ENCODE measurements at regions not wholly inside any gene's neighbourhood (a gene's known extent, or its start where the extent isn't known, plus 50 kb on each side); places are given as distances from the start of the nearest gene placed in this dataset.

DNA sequence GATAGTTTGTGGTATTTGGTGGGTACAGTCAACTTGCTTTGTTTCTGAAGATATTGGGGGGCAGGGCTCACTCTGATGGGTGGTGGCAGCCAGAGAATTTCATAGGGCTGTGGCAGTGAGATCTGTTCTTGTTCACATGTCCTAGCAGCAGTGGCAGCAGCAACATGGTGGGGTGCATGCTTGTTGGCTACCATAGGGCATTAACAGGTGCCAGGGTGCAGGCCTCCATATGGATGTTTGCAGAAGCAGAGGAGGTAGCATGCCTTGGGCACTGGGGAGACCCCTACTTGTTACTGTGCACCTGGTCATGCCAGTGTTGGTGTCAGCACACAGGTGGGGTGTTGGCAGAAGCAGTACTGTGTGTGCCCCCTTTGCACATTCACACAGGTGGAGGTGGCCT lies 96.3 kb upstream of the ZC4H2 start:
- Histone ChIP-seq H4K8ac (ENCODE audit: extremely low read depth, insufficient read depth, low read length) (no peak overlapping the region), H3K36me3 (ENCODE audit: control insufficient read depth in 2 of 4, insufficient read depth in 4 of 4, low read length in 3 of 4) (no peaks in the 10 kb centered on the region; a peak in 1 of 8 replicates), H3K23ac (ENCODE audit: insufficient read length) (no peak overlapping the region), H2BK15ac (ENCODE audit: low read length) (no peak overlapping the region), H3K14ac (ENCODE audit: insufficient read length) (no peak overlapping the region), H4K91ac (replicated peaks; ENCODE audit: insufficient read length, low read length) (no peak overlapping the region), H3K9ac (replicated peaks in 1 of 4; ENCODE audit: extremely low read depth in 1 of 4, low read depth in 3 of 4, low read length in 3 of 4) (no peak overlapping the region), H3K4me1 (replicated peaks in 1 of 4; ENCODE audit: control insufficient read depth in 3 of 4, insufficient read depth in 4 of 4, low read length in 3 of 4) (peaks cover 0 to 2% (median 0%) of the 10 kb centered on the region in 4 experiments; a peak in 1 of 7 replicates), H3K79me1 (ENCODE audit: low read depth, low read length) (no peaks in the 10 kb centered on the region), H2BK5ac (ENCODE audit: low read depth, low read length) (no peak overlapping the region), H2AK5ac (ENCODE audit: low read depth, low read length) (no peak overlapping the region), H2BK12ac (ENCODE audit: low read depth, low read length) (no peak overlapping the region), H3K27me3 (replicated peaks in 1 of 4; ENCODE audit: control insufficient read depth in 3 of 4, extremely low read depth in 1 of 4, insufficient read depth in 3 of 4, low read length in 3 of 4) (no peaks in the 10 kb centered on the region), H2BK120ac (replicated peaks; ENCODE audit: low read depth, low read length) (no peak overlapping the region), H3K4me2 (ENCODE audit: insufficient read depth in 1 of 2, low read depth in 2 of 2, low read length in 2 of 2) (no peak overlapping the region), H3K23me2 (ENCODE audit: low read depth, low read length) (no peaks in the 10 kb centered on the region), H3K4me3 (ENCODE audit: extremely low read depth in 1 of 4, insufficient read depth in 2 of 4, low read depth in 3 of 4, low read length in 4 of 4) (no peak overlapping the region), H2BK20ac (ENCODE audit: low read length) (no peak overlapping the region), H3K27ac (ENCODE audit: low read depth, low read length) (no peak overlapping the region), H4K5ac (ENCODE audit: insufficient read length, low read depth, low read length) (no peak overlapping the region), H3K18ac (ENCODE audit: extremely low read depth, low read length) (no peak overlapping the region), H4K20me1 (replicated peaks in 1 of 2; ENCODE audit: control insufficient read depth in 1 of 2, insufficient read depth in 2 of 2, low read length in 2 of 2) (no peaks in the 10 kb centered on the region), H3K56ac (replicated peaks; ENCODE audit: insufficient read length, low read depth, low read length) (no peak overlapping the region), H3K79me2 (ENCODE audit: control insufficient read depth in 1 of 2, insufficient read depth in 2 of 2, low read length in 2 of 2) (no peaks in the 10 kb centered on the region), H2AFZ (ENCODE audit: low read length) (no peak overlapping the region), H3K4ac (replicated peaks; ENCODE audit: insufficient read length, low read depth, low read length) (no peak overlapping the region), H3K9me3 (ENCODE audit: insufficient read depth in 2 of 2, low read depth in 1 of 2, low read length in 1 of 2) (no peaks in the 10 kb centered on the region)
- FAIRE-seq: no peak
- POLR2A ChIA-PET (ENCODE audit: partially characterized antibody): no interaction called here
- no peak for DNase-seq (ENCODE audit: low read depth in 1 of 2, low spot score in 2 of 2)
- CTCF ChIA-PET (ENCODE audit: partially characterized antibody): no interaction called here
- TF ChIP-seq KDM4A (IDR thresholded peaks at IDR 0.05; ENCODE audit: low read depth, low read length, severe bottlenecking) (no peak), NANOG (IDR thresholded peaks at IDR 0.05; ENCODE audit: insufficient read depth, low read depth, low read length, poor library complexity, severe bottlenecking) (no peak), SAP30 (IDR thresholded peaks at IDR 0.05; ENCODE audit: insufficient read depth, insufficient replicate concordance, low read length) (no peak), ASH2L (IDR thresholded peaks at IDR 0.05; ENCODE audit: low read length) (no peak), TEAD4 (IDR thresholded peaks at IDR 0.05; ENCODE audit: low read depth, low read length) (no peak), POLR2AphosphoS5 (IDR thresholded peaks at IDR 0.05; ENCODE audit: low read depth, low read length) (no peak), KDM5A (IDR thresholded peaks at IDR 0.05; ENCODE audit: low read length) (no peak), CBX5 (IDR thresholded peaks at IDR 0.05; ENCODE audit: low read depth, low read length) (no peak), EGR1 (IDR thresholded peaks at IDR 0.05; ENCODE audit: borderline replicate concordance, low read depth, low read length) (no peak), SIX5 (IDR thresholded peaks at IDR 0.05; ENCODE audit: low read depth, low read length) (no peak)
- TF ChIP-seq, protein P1, sequence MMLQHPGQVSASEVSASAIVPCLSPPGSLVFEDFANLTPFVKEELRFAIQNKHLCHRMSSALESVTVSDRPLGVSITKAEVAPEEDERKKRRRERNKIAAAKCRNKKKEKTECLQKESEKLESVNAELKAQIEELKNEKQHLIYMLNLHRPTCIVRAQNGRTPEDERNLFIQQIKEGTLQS (IDR thresholded peaks at IDR 0.05; ENCODE audit: insufficient read depth, low read depth, low read length): no peak
- TF ChIP-seq, protein P2, sequence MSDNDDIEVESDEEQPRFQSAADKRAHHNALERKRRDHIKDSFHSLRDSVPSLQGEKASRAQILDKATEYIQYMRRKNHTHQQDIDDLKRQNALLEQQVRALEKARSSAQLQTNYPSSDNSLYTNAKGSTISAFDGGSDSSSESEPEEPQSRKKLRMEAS (IDR thresholded peaks at IDR 0.05): no peak
- TF ChIP-seq, protein P3, sequence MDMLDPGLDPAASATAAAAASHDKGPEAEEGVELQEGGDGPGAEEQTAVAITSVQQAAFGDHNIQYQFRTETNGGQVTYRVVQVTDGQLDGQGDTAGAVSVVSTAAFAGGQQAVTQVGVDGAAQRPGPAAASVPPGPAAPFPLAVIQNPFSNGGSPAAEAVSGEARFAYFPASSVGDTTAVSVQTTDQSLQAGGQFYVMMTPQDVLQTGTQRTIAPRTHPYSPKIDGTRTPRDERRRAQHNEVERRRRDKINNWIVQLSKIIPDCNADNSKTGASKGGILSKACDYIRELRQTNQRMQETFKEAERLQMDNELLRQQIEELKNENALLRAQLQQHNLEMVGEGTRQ (IDR thresholded peaks at IDR 0.05; ENCODE audit: low read length): no peak
